H9 (cell line): ENCODE measurements at regions not wholly inside any gene's neighbourhood (a gene's known extent, or its start where the extent isn't known, plus 50 kb on each side); places are given as distances from the start of the nearest gene placed in this dataset.

Experiments
- DNase-seq: peaks from one replicate; pipeline ENCODE4 v3.0.0-alpha.2; 2017
- H2AFZ ChIP-seq: one replicate; pipeline ENCODE4 v1.6.1; 2013; ENCODE audit warnings: mild to moderate bottlenecking, low read length, control low read depth, moderate library complexity
- H2AK5ac ChIP-seq: 2 replicates; pipeline ENCODE4 v1.6.1; 2013; ENCODE audit warnings: low read length, control low read depth, mixed read lengths; ENCODE audit not compliant: insufficient read length
- H2BK120ac ChIP-seq: one replicate; pipeline ENCODE4 v1.6.1; 2013; ENCODE audit warnings: low read depth, mild to moderate bottlenecking, low read length, control low read depth, inconsistent platforms; ENCODE audit not compliant: poor library complexity, severe bottlenecking
- H2BK12ac ChIP-seq: 2 replicates; pipeline ENCODE4 v1.6.1; 2013; ENCODE audit warnings: low read length, control low read depth, mixed read lengths, low read depth; ENCODE audit not compliant: insufficient read length
- H2BK15ac ChIP-seq: 2 replicates; pipeline ENCODE4 v1.6.1; 2013; ENCODE audit warnings: low read depth, low read length, control low read depth
- H2BK20ac ChIP-seq: one replicate; pipeline ENCODE4 v1.6.1; 2013; ENCODE audit warnings: low read depth, mild to moderate bottlenecking, low read length, control low read depth, inconsistent platforms; ENCODE audit not compliant: poor library complexity, severe bottlenecking
- H2BK5ac ChIP-seq: 2 replicates; pipeline ENCODE4 v1.6.1; 2013; ENCODE audit warnings: low read length, control low read depth, mixed read lengths; ENCODE audit not compliant: insufficient read length
- H3K14ac ChIP-seq: 2 replicates; pipeline ENCODE4 v1.6.1; 2013; ENCODE audit warnings: low read length, control low read depth; ENCODE audit not compliant: insufficient read depth
- H3K18ac ChIP-seq: 2 replicates; pipeline ENCODE4 v1.6.1; 2013; ENCODE audit warnings: low read depth, mild to moderate bottlenecking, mixed read lengths, low read length, control low read depth; ENCODE audit not compliant: insufficient read length
- H3K23ac ChIP-seq: 2 replicates; pipeline ENCODE4 v1.6.1; 2013; ENCODE audit warnings: low read length, control low read depth, mixed read lengths, low read depth; ENCODE audit not compliant: insufficient read length
- H3K23me2 ChIP-seq: 2 replicates; pipeline ENCODE4 v1.6.1; 2013; ENCODE audit warnings: low read depth, mild to moderate bottlenecking, mixed read lengths, low read length, control low read depth; ENCODE audit not compliant: insufficient read length, poor library complexity, severe bottlenecking
- H3K27ac ChIP-seq: 2 replicates; pipeline ENCODE4 v1.5.1; 2013; ENCODE audit warnings: low read length, control low read depth, mixed read lengths, low read depth; ENCODE audit not compliant: insufficient read length
- H3K27me3 ChIP-seq: 2 replicates; pipeline ENCODE4 v1.6.1; 2013; ENCODE audit warnings: low read length, control low read depth, inconsistent platforms; ENCODE audit not compliant: insufficient read depth
- H3K4ac ChIP-seq: 2 replicates; pipeline ENCODE4 v1.6.1; 2013; ENCODE audit warnings: low read depth, mild to moderate bottlenecking, control low read depth, inconsistent platforms, low read length, moderate library complexity
- H3K4me1 ChIP-seq: 2 replicates; pipeline ENCODE4 v1.6.1; 2013; ENCODE audit warnings: low read length, control low read depth, inconsistent platforms; ENCODE audit not compliant: insufficient read depth
- H3K4me2 ChIP-seq: 2 replicates; pipeline ENCODE4 v1.6.1; 2013; ENCODE audit warnings: low read length, control low read depth, mixed read lengths; ENCODE audit not compliant: insufficient read length, insufficient read depth
- H3K56ac ChIP-seq: 2 replicates; pipeline ENCODE4 v1.6.1; 2013; ENCODE audit warnings: low read depth, mild to moderate bottlenecking, mixed read lengths, low read length, control low read depth; ENCODE audit not compliant: insufficient read length
- H3K79me1 ChIP-seq: 2 replicates; pipeline ENCODE4 v1.6.1; 2013; ENCODE audit warnings: low read depth, mild to moderate bottlenecking, moderate library complexity, low read length, control low read depth, inconsistent platforms; ENCODE audit not compliant: insufficient read depth, poor library complexity, severe bottlenecking
- H3K79me2 ChIP-seq: 2 replicates; pipeline ENCODE4 v1.6.1; 2013; ENCODE audit warnings: low read length, control low read depth, inconsistent platforms; ENCODE audit not compliant: insufficient read depth
- H3K9ac ChIP-seq: 2 replicates; pipeline ENCODE4 v1.6.1; 2013; ENCODE audit warnings: low read length, control low read depth, mixed read lengths; ENCODE audit not compliant: insufficient read length; ENCODE audit errors: extremely low read depth
- H3K9me3 ChIP-seq: one replicate; pipeline ENCODE4 v1.6.1; 2013; ENCODE audit warnings: low read depth, low read length, inconsistent platforms; ENCODE audit not compliant: control insufficient read depth
- H3T11ph ChIP-seq: one replicate; pipeline ENCODE4 v1.6.1; 2013; ENCODE audit warnings: mild to moderate bottlenecking, low read length, control low read depth, inconsistent platforms
- H4K20me1 ChIP-seq: one replicate; pipeline ENCODE4 v1.6.1; 2013; ENCODE audit not compliant: control insufficient read depth, insufficient read length, insufficient read depth
- H4K5ac ChIP-seq: 2 replicates; pipeline ENCODE4 v1.6.1; 2013; ENCODE audit warnings: low read depth, mild to moderate bottlenecking, mixed read lengths, low read length, control low read depth; ENCODE audit not compliant: insufficient read length
- H4K8ac ChIP-seq: replicated peaks from 2 replicates; pipeline ENCODE4 v1.6.1; 2013; ENCODE audit warnings: low read length, control low read depth, mixed read lengths, low read depth; ENCODE audit not compliant: insufficient read length
- H4K91ac ChIP-seq: 2 replicates; pipeline ENCODE4 v1.6.1; 2013; ENCODE audit warnings: low read depth, mild to moderate bottlenecking, moderate library complexity, mixed read lengths, low read length, control low read depth; ENCODE audit not compliant: insufficient read length
- H3K27ac Mint-ChIP-seq, 3 experiments: 2 replicates in 2 of 3; 3 replicates in 1 of 3; pipeline ENCODE4 v1.8.0; 2020 to 2021; ENCODE audit warnings: mixed read lengths in 3 of 3, mild to moderate bottlenecking in 1 of 3, moderate library complexity in 1 of 3
- H3K27me3 Mint-ChIP-seq: 2 replicates; pipeline ENCODE4 v1.8.0; 2021; ENCODE audit warnings: low read depth, mild to moderate bottlenecking, moderate library complexity, mixed read lengths
- H3K36me3 Mint-ChIP-seq, 3 experiments: 2 replicates in 2 of 3; 3 replicates in 1 of 3; pipeline ENCODE4 v1.8.0; 2020 to 2021; ENCODE audit warnings: low read depth in 3 of 3, mixed read lengths in 3 of 3; ENCODE audit not compliant: insufficient read depth in 1 of 3
- H3K4me1 Mint-ChIP-seq, 2 experiments: 2 replicates each; pipeline ENCODE4 v1.8.0; 2020; ENCODE audit warnings: mixed read lengths in 2 of 2
- H3K4me3 Mint-ChIP-seq, 2 experiments: 2 replicates in 1 of 2; 3 replicates in 1 of 2; pipeline ENCODE4 v1.8.0; 2020 to 2021; ENCODE audit warnings: mild to moderate bottlenecking in 2 of 2, mixed read lengths in 2 of 2, moderate library complexity in 1 of 2
- H3K9me3 Mint-ChIP-seq, 2 experiments: 2 replicates in 1 of 2; 3 replicates in 1 of 2; pipeline ENCODE4 v1.8.0; 2020; ENCODE audit warnings: mild to moderate bottlenecking in 2 of 2, mixed read lengths in 2 of 2, moderate library complexity in 1 of 2
- CTCF ChIP-seq: fragments of 200-600 bp; sonication (generic); conservative IDR thresholded peaks from 3 replicates; pipeline ENCODE4 v1.8.0; 2021; ENCODE audit warnings: antibody characterized with exemption, mild to moderate bottlenecking
- WGBS: extraction: QIAGEN DNeasy Blood & Tissue Kit; methylation state at CpG from one replicate; pipeline ENCODE4 v1.1.7; 2013; ENCODE audit warnings: missing lambda C conversion rate, low lambda C conversion rate, mixed read lengths; ENCODE audit not compliant: insufficient read length; ENCODE audit errors: extremely low coverage; 5-methylcytosine and 5-hydroxymethylcytosine counted together

DNA sequence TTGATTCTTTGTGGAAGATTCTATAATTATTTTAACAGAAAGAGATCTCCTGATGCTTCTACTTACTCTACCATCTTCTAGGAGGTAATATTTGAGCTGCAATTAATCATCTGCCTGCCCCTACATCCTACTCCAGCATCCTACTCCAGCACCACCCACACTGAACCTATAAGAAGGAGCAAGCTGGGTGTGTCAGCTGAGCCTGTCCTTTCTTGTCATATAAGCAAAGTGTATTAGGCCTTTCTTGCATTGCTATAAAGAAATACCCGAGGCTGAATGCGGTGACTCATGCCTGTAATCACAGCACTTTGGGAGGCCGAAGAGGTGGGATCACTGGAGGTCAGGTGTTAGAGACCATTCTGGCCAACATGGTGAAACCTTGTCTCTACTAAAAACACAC lies 84.2 kb upstream of the ARG1 start:
- Mint-ChIP-seq H3K4me3 (no peak overlapping the region), H3K27ac (no peak overlapping the region), H3K27me3 (no peaks in the 10 kb centered on the region; the same call in 1 of the 2 replicates), H3K9me3 (no peaks in the 10 kb centered on the region), H3K4me1 (peaks cover 0 to 9% of the 10 kb centered on the region in 2 experiments; a peak in 1 of 4 replicates), H3K36me3 (peaks cover 0 to 5% (median 0%) of the 10 kb centered on the region in 3 experiments; a peak in 3 of 7 replicates)
- H3K4me2 ChIP-seq = no peak overlapping the region
- H3K18ac ChIP-seq = no peak overlapping the region
- no peak overlapping the region for H2BK5ac ChIP-seq
- H3K56ac ChIP-seq = no peak overlapping the region
- H2BK15ac ChIP-seq = no peak overlapping the region
- H3K4ac ChIP-seq = no peak overlapping the region
- H3K27ac ChIP-seq = no peak overlapping the region
- H4K5ac ChIP-seq = no peak overlapping the region
- no peak overlapping the region for H3K14ac ChIP-seq
- H4K91ac ChIP-seq = no peak overlapping the region
- no peak overlapping the region for H2BK20ac ChIP-seq
- no peak overlapping the region for H2BK12ac ChIP-seq
- H3K23ac ChIP-seq = no peak overlapping the region
- DNase-seq = no peak
- H2AFZ ChIP-seq = no peak overlapping the region
- H3K23me2 ChIP-seq = no peaks in the 10 kb centered on the region
- no peaks in the 10 kb centered on the region for H3K79me1 ChIP-seq
- no peaks in the 10 kb centered on the region for H3K79me2 ChIP-seq
- no peaks in the 10 kb centered on the region for H4K20me1 ChIP-seq
- no peak overlapping the region for H2AK5ac ChIP-seq
- H3K9me3 ChIP-seq = no peaks in the 10 kb centered on the region
- H3K4me1 ChIP-seq = no peaks in the 10 kb centered on the region
- H2BK120ac ChIP-seq = no peak overlapping the region
- no peak for TF ChIP-seq CTCF
- no peaks in the 10 kb centered on the region for H3K27me3 ChIP-seq
- no peak overlapping the region for H4K8ac ChIP-seq
- WGBS = no CpG with 5 or more reads among the region's 3 CpGs
- H3T11ph ChIP-seq = no peak overlapping the region
- H3K9ac ChIP-seq = no peak overlapping the region
